HAP-1 (cell line): ENCODE measurements at regions not wholly inside any gene's neighbourhood (a gene's known extent, or its start where the extent isn't known, plus 50 kb on each side); places are given as distances from the start of the nearest gene placed in this dataset.
"Not testable (repeated sequence)": the region's sequence is repeated elsewhere in the genome, so short reads cannot be mapped to it uniquely, and the experiment has no call there.

Experiments used
- DNase-seq, 2 experiments: peaks; one replicate each; pipeline ENCODE4 v3.0.0-alpha.2; 2016 to 2020; ENCODE audit warnings: low spot score in 2 of 2
- H3K27me3 ChIP-seq: fragments of 250-450 bp; sonication (Bioruptor Pico); 2 replicates; pipeline ENCODE4 v1.5.1; 2020; ENCODE audit warnings: low read depth, mild to moderate bottlenecking, moderate library complexity
- H3K36me3 ChIP-seq: fragments of 250-450 bp; sonication (Bioruptor Pico); replicated peaks from 2 replicates; pipeline ENCODE4 v1.5.1; 2020; ENCODE audit warnings: mild to moderate bottlenecking
- H3K4me1 ChIP-seq: fragments of 250-450 bp; sonication (Bioruptor Pico); 2 replicates; pipeline ENCODE4 v1.5.1; 2020; ENCODE audit warnings: mild to moderate bottlenecking
- H3K4me3 ChIP-seq: fragments of 250-450 bp; sonication (Bioruptor Pico); 2 replicates; pipeline ENCODE4 v1.5.1; 2020; ENCODE audit warnings: mild to moderate bottlenecking, moderate library complexity
- H3K9me3 ChIP-seq: fragments of 250-450 bp; sonication (Bioruptor Pico); 2 replicates; pipeline ENCODE4 v1.5.1; 2020; ENCODE audit warnings: mild to moderate bottlenecking, moderate library complexity
- in situ Hi-C: fragments of 300-500 bp; cut with MboI; formaldehyde crosslinking; loops from 3 replicates; pipeline ENCODE4 v1.14.3; 2020; ENCODE audit warnings: low sequenced_read_pairs, inconsistent platforms, mixed read lengths

GRCh38 chr13:40048551-40048950 is 393.1 kb downstream of the COG6 start:
- no peaks in the 10 kb centered on the region for H3K36me3 ChIP-seq
- H3K9me3 ChIP-seq: no peaks in the 10 kb centered on the region
- 0 out of 2 replicates have a peak, but pooled peaks cover 2% of the 10 kb centered on the region for H3K27me3 ChIP-seq
- no peak overlapping the region for H3K4me3 ChIP-seq
- DNase-seq: no peak
- in situ Hi-C loops: no loop called here
- H3K4me1 ChIP-seq: no peaks in the 10 kb centered on the region

- in situ Hi-C loops: no loop called here
- Histone ChIP-seq H3K4me3 (no peak overlapping the region), H3K9me3 (no peaks in the 10 kb centered on the region), H3K27me3 (no peaks in the 10 kb centered on the region), H3K36me3 (no peaks in the 10 kb centered on the region), H3K4me1 (no peaks in the 10 kb centered on the region)
- no peak for DNase-seq
Measured at GRCh38 chr13:40052954-40053353, 397.5 kb downstream of the COG6 start.

- DNase-seq: no peak
- in situ Hi-C loops: no loop called here
Measured at GRCh38 chr13:40053401-40053800, 397.9 kb downstream of the COG6 start.

GRCh38 chr13:40054422-40054821 is 399.0 kb downstream of the COG6 start:
- H3K4me1 ChIP-seq, H3K27me3 ChIP-seq, in situ Hi-C loops, DNase-seq, H3K36me3 ChIP-seq, H3K9me3 ChIP-seq, H3K4me3 ChIP-seq: not testable (repeated sequence)

More at GRCh38 chr13:40053401-40053800, 397.9 kb downstream of the COG6 start:
- Histone ChIP-seq H3K27me3 (no peaks in the 10 kb centered on the region), H3K9me3 (no peaks in the 10 kb centered on the region), H3K36me3 (no peaks in the 10 kb centered on the region), H3K4me3 (no peak overlapping the region), H3K4me1 (no peaks in the 10 kb centered on the region)

- DNase-seq: no peak
- H3K4me3 ChIP-seq: no peak overlapping the region
- in situ Hi-C loops: no loop called here
- no peaks in the 10 kb centered on the region for H3K9me3 ChIP-seq
- no peaks in the 10 kb centered on the region for H3K27me3 ChIP-seq
- no peaks in the 10 kb centered on the region for H3K4me1 ChIP-seq
- H3K36me3 ChIP-seq: no peaks in the 10 kb centered on the region
Measured at GRCh38 chr13:40056898-40057619, 401.6 kb downstream of the COG6 start.

- no peaks in the 10 kb centered on the region for H3K9me3 ChIP-seq
- in situ Hi-C loops: no loop called here
- H3K27me3 ChIP-seq: no peaks in the 10 kb centered on the region
- no peak for DNase-seq
- no peaks in the 10 kb centered on the region for H3K4me1 ChIP-seq
- H3K36me3 ChIP-seq: no peaks in the 10 kb centered on the region
- H3K4me3 ChIP-seq: no peak overlapping the region
Measured at GRCh38 chr13:40058757-40059236, 403.3 kb downstream of the COG6 start.

GRCh38 chr13:40059540-40060232 is 404.2 kb downstream of the COG6 start:
- Histone ChIP-seq H3K36me3 (no peaks in the 10 kb centered on the region), H3K4me1 (no peaks in the 10 kb centered on the region), H3K27me3 (no peaks in the 10 kb centered on the region), H3K9me3 (no peaks in the 10 kb centered on the region), H3K4me3 (no peak overlapping the region)
- no peak for DNase-seq
- in situ Hi-C loops: no loop called here

GRCh38 chr13:40060296-40061007 is 405.0 kb downstream of the COG6 start:
- in situ Hi-C loops: no loop called here
- Histone ChIP-seq H3K9me3 (no peaks in the 10 kb centered on the region), H3K27me3 (no peaks in the 10 kb centered on the region), H3K4me1 (no peaks in the 10 kb centered on the region), H3K4me3 (no peak overlapping the region), H3K36me3 (no peaks in the 10 kb centered on the region)
- DNase-seq: peak in 1 of 2 experiments; percentile 42

GRCh38 chr13:40061466-40062450 is 406.3 kb downstream of the COG6 start:
- Histone ChIP-seq H3K27me3 (no peaks in the 10 kb centered on the region), H3K4me1 (no peaks in the 10 kb centered on the region), H3K36me3 (no peaks in the 10 kb centered on the region), H3K9me3 (no peaks in the 10 kb centered on the region), H3K4me3 (no peak overlapping the region)
- in situ Hi-C loops: no loop called here
- no peak for DNase-seq

- Histone ChIP-seq H3K27me3 (no peaks in the 10 kb centered on the region), H3K4me3 (no peak overlapping the region), H3K4me1 (no peaks in the 10 kb centered on the region), H3K9me3 (no peaks in the 10 kb centered on the region), H3K36me3 (no peaks in the 10 kb centered on the region)
- in situ Hi-C loops: no loop called here
- no peak for DNase-seq
Measured at GRCh38 chr13:40063278-40063698, 407.8 kb downstream of the COG6 start.

GRCh38 chr13:40063703-40064102 is 408.2 kb downstream of the COG6 start:
- DNase-seq: no peak
- no peaks in the 10 kb centered on the region for H3K27me3 ChIP-seq
- no peak overlapping the region for H3K4me3 ChIP-seq
- no peaks in the 10 kb centered on the region for H3K36me3 ChIP-seq
- no peaks in the 10 kb centered on the region for H3K9me3 ChIP-seq
- H3K4me1 ChIP-seq: no peaks in the 10 kb centered on the region
- in situ Hi-C loops: no loop called here

GRCh38 chr13:40064154-40065097 is 409.0 kb downstream of the COG6 start:
- Histone ChIP-seq H3K4me3 (no peak overlapping the region), H3K36me3 (no peaks in the 10 kb centered on the region), H3K27me3 (no peaks in the 10 kb centered on the region), H3K4me1 (peaks cover 5% of the 10 kb centered on the region; the same call in 1 of the 2 replicates), H3K9me3 (no peaks in the 10 kb centered on the region)
- DNase-seq: no peak
- in situ Hi-C loops: no loop called here
